ENCODE measurements at regions not wholly inside any gene's neighbourhood (a gene's known extent, or its start where the extent isn't known, plus 50 kb on each side); places are given as distances from the start of the nearest gene placed in this dataset.

DNA sequence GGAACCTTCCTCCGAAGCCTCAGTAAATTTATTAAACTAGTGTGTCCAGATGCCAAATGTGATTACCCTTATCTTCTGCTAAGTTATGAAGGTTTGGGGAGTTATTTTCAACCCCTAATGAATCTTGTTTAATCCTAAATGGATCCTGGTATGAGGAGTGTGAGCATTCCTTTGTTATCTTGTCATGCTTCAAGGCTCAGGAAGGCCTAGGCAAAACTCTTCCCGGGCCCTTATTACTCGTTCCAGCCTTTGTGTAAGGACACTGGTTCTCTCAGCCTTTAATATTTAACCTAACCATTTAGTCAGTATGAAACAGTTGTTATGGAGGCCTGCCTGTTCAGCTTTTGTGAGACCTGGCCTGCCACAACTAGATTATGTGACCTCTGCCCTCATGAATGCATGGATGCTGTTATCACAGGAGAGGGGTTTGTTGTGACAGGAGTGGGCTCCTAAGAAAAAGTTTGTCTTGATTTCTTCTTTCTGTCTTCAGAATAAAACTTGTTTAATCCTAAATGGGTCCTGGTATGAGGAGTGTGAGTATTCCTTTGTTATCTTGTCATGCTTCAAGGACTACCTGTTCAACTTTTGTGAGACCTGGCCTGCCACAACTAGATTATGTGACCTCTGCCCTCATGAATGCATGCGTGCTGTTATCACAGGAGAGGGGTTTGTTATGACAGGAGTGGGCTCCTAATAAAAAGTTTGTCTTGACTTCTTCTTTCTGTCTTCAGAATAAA is 181.7 kb downstream of the SLC39A8 start:
- WGBS (ENCODE audit: insufficient coverage, low coverage, low lambda C conversion rate, missing lambda C conversion rate): 31% methylated on average over 4 of the region's 4 CpGs
- TF ChIP-seq POLR2A (IDR thresholded peaks at IDR 0.05): no peak
- TF ChIP-seq, protein P1, sequence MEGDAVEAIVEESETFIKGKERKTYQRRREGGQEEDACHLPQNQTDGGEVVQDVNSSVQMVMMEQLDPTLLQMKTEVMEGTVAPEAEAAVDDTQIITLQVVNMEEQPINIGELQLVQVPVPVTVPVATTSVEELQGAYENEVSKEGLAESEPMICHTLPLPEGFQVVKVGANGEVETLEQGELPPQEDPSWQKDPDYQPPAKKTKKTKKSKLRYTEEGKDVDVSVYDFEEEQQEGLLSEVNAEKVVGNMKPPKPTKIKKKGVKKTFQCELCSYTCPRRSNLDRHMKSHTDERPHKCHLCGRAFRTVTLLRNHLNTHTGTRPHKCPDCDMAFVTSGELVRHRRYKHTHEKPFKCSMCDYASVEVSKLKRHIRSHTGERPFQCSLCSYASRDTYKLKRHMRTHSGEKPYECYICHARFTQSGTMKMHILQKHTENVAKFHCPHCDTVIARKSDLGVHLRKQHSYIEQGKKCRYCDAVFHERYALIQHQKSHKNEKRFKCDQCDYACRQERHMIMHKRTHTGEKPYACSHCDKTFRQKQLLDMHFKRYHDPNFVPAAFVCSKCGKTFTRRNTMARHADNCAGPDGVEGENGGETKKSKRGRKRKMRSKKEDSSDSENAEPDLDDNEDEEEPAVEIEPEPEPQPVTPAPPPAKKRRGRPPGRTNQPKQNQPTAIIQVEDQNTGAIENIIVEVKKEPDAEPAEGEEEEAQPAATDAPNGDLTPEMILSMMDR (IDR thresholded peaks at IDR 0.05): no peak
- H3K4me3 ChIP-seq: no peak overlapping the region
- DNase-seq (no peak), ATAC-seq (no peak)
- no peaks in the 10 kb centered on the region for H3K9me3 ChIP-seq
- H3K27me3 ChIP-seq: no peaks in the 10 kb centered on the region
- intact Hi-C loops (cut with DNase I): no loop called here
- no peaks in the 10 kb centered on the region for H3K36me3 ChIP-seq
- no peaks in the 10 kb centered on the region for H3K4me1 ChIP-seq
- H3K27ac ChIP-seq: no peak overlapping the region

DNA sequence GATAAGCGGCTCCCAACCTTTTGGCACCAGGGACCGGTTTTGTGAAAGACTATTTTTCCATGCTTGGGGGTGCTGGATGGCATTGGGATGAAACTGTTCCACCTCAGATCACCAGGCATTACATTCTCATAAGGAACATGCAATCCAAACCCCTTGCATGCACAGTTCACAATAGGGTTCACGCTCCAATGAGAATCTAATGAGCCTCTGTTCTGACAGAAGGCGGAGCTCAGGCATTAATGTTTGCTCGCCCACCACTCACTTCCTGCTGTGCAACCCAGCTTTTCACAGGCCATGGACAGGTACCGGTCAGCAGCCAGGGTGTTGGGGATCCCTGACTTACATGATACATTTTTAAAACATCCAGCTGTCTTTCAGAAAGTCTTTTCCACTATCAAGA is 187.3 kb downstream of the SLC39A8 start:
- ATAC-seq: no peak
- no peak overlapping the region for H3K27ac ChIP-seq
- no peaks in the 10 kb centered on the region for H3K27me3 ChIP-seq
- intact Hi-C loops (cut with DNase I): no loop called here
- H3K4me1 ChIP-seq: no peaks in the 10 kb centered on the region
- H3K9me3 ChIP-seq: no peaks in the 10 kb centered on the region
- no peak for DNase-seq
- no peak overlapping the region for H3K4me3 ChIP-seq
- no peak for TF ChIP-seq POLR2A (IDR thresholded peaks at IDR 0.05)
- TF ChIP-seq, protein P1 (IDR thresholded peaks at IDR 0.05): no peak
- H3K36me3 ChIP-seq: no peaks in the 10 kb centered on the region
- 79% methylated on average over 3 of the region's 6 CpGs for WGBS (ENCODE audit: insufficient coverage, low coverage, low lambda C conversion rate, missing lambda C conversion rate)

DNA sequence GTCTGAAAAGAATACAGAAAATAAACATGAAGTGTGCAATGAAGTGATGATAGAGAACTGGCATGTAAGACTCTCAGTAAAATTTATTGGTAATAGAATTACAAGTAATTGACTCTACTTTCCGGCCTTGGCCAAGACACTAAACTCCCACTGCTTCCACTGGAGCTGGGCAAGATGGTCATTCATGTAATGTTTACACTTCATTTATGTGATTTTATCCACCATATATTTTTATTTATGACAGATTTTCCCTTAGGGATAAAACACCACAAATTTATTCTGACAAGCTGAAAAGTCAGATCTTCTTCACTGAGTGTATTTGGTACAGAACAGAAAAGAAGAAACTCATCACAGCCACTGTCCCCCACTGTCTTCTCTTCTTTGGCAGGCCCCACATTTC is 191.9 kb downstream of the SLC39A8 start:
- DNase-seq (no peak), ATAC-seq (no peak)
- intact Hi-C loops (cut with DNase I): no loop called here
- WGBS (ENCODE audit: insufficient coverage, low coverage, low lambda C conversion rate, missing lambda C conversion rate): 85% methylated on average over 1 of the region's 1 CpG
- Histone ChIP-seq H3K4me1 (no peaks in the 10 kb centered on the region), H3K27ac (no peak overlapping the region), H3K9me3 (no peaks in the 10 kb centered on the region), H3K36me3 (no peaks in the 10 kb centered on the region), H3K4me3 (no peak overlapping the region), H3K27me3 (no peaks in the 10 kb centered on the region)
- no peak for TF ChIP-seq POLR2A (IDR thresholded peaks at IDR 0.05)
- TF ChIP-seq, protein P1 (IDR thresholded peaks at IDR 0.05): no peak

DNA sequence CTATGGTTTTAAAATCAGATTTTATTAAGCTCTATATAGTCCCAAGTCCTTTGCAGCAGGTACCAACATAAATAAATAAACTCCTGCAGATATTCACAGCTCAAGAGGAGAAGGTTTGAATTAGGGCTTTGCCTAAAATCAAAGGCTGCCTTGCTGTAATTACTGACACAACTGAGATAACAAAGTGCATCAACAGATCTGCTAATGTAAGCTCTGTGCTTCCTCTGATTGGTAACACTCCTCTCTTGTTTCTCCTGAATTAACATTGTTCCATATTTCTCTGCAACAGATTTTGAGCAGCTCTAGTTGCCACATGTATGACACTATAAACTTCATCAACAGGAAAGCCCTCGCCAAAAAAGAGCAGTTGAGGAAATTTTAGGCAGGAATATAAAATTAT is 193.6 kb downstream of the SLC39A8 start:
- Histone ChIP-seq H3K36me3 (no peaks in the 10 kb centered on the region), H3K4me3 (no peak overlapping the region), H3K27me3 (no peaks in the 10 kb centered on the region), H3K27ac (no peak overlapping the region), H3K9me3 (no peaks in the 10 kb centered on the region), H3K4me1 (no peaks in the 10 kb centered on the region)
- DNase-seq (no peak), ATAC-seq (no peak)
- WGBS (ENCODE audit: insufficient coverage, low coverage, low lambda C conversion rate, missing lambda C conversion rate): 27% methylated on average over 1 of the region's 1 CpG
- intact Hi-C loops (cut with DNase I): no loop called here
- TF ChIP-seq, protein P1 (IDR thresholded peaks at IDR 0.05): no peak
- no peak for TF ChIP-seq POLR2A (IDR thresholded peaks at IDR 0.05)
